Fibroblast of villous mesenchyme (primary cell): ENCODE measurements at regions not wholly inside any gene's neighbourhood (a gene's known extent, or its start where the extent isn't known, plus 50 kb on each side); places are given as distances from the start of the nearest gene placed in this dataset.
"Not testable (repeated sequence)": the region's sequence is repeated elsewhere in the genome, so short reads cannot be mapped to it uniquely, and the experiment has no call there.

Source experiments
- DNase-seq: peaks from one replicate; pipeline ENCODE4 v3.0.0-alpha.2; 2010; ENCODE audit warnings: low read depth
- H3K4me3 ChIP-seq: 2 replicates; pipeline ENCODE4 v1.5.1; 2011; ENCODE audit warnings: low read depth, mild to moderate bottlenecking, low read length
- CTCF ChIP-seq: IDR thresholded peaks from 2 replicates; pipeline ENCODE4 v1.5.1; 2012; ENCODE audit warnings: low read depth, mild to moderate bottlenecking, low read length; ENCODE audit not compliant: insufficient read depth

DNA sequence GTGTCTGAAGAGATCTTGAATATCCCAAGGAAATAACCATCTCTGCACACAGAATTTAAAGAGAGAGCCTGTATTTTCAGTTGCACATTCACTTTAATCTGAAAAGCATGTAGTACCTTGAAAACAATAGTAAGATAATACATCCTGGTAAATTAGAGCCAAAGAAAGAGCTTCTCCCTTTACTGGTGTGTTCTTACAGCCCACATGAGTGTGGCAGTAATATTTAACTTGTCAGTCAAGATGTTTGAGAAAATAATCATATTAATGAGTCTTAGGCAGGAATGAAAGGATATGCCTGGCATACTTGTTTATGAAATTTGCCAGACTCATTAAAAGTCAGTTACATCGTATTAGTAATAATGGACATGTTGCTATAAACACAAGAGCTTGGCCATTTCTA lies 908.4 kb upstream of the ADGRL4 start:
- TF ChIP-seq CTCF: no peak

GRCh38 chr1:79912813-79913212 lies 906.3 kb upstream of the ADGRL4 start:
- H3K4me3 ChIP-seq: no peak overlapping the region
- no peak for TF ChIP-seq CTCF
- DNase-seq: no peak

More for the DNA sequence above, 908.4 kb upstream of the ADGRL4 start:
- no peak for DNase-seq
- H3K4me3 ChIP-seq: no peak overlapping the region

DNA sequence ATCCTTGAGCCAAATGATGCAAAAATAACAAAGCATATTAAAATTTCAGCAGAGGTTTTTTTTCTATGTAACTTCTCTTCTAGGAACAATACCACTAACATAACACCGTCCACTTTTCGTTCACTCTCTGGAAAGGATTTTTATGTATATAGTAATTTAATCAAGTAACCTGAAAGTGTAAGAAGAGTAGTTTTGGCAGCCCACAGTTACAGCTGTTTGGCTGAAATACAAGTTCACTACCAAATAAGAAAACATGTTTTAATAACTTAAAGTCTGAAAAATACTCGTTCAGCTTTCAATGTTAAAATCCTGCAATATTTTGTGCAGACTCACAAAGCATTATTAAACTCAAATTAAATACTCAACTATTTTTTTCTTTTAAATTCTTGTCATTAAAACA lies 896.8 kb upstream of the ADGRL4 start:
- TF ChIP-seq CTCF: no peak
- DNase-seq: no peak
- no peak overlapping the region for H3K4me3 ChIP-seq

- DNase-seq: no peak
- no peak for TF ChIP-seq CTCF
- H3K4me3 ChIP-seq: no peak overlapping the region
These were observed 895.9 kb upstream of the ADGRL4 start for GRCh38 chr1:79902418-79902817.

DNA sequence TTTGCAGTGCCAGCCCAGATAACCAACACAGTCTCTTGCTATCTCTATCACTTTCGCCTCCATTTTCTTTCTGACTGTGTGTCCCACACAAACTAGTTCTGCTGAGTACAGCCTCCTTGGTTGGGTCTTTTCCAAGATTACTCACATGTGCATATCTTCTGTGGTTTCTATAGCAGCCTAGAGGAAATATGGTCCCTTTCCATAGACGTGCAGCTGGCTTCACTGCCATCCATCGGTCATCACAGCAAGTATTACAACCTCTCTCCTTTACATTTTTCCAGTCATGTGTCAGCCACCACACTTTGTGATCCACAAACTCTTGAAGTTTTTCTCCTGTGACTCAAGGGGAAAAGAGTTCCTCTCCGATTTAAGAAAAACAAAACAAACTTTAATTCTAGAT lies 893.4 kb upstream of the ADGRL4 start:
- no peak overlapping the region for H3K4me3 ChIP-seq
- DNase-seq: peak; percentile 57
- no peak for TF ChIP-seq CTCF

DNA sequence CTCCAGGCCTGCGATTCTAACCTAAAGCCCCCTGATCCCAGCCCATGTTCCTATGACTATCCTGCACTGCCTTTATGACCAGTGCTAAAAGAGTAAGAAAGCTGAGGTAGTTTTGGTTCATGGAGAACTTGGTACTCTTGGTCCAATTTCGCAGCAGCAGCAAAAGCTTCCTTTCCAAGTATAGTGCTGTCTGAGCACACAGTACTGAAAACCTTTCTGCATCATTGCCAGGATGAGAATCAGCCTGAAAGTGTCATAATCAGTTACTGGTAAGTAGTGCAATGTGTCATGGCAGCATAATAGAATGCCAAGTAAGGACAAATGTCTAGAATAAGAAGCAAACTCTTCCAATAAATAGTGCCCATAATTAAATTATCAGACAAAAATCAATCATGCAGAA lies 889.6 kb upstream of the ADGRL4 start:
- H3K4me3 ChIP-seq: no peak overlapping the region
- no peak for TF ChIP-seq CTCF
- DNase-seq: no peak

DNA sequence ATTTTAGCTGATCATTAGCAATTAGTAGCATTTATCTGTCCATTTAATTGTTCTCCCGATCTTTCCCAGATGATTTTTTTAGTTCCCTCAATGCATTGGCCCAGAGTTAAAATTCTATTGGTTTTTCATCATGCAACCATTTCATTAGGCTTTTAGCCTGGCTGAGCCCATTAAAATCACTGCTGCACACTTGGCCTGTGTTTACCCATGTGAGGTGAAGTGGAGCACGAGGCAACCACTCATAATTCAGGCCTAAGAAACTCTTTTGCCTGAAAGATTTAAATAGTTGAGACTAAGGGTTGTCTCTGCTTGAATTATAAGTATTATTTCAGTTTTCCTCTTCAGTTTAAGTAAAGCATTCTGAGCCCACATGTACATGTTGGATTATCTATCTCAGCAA lies 889.0 kb upstream of the ADGRL4 start:
- TF ChIP-seq CTCF: no peak

GRCh38 chr1:79894129-79894528 lies 887.6 kb upstream of the ADGRL4 start:
- H3K4me3 ChIP-seq, DNase-seq: not testable (repeated sequence)

More for the DNA sequence above, 889.0 kb upstream of the ADGRL4 start:
- no peak overlapping the region for H3K4me3 ChIP-seq
- no peak for DNase-seq
